H9 (cell line): ENCODE measurements at regions not wholly inside any gene's neighbourhood (a gene's known extent, or its start where the extent isn't known, plus 50 kb on each side); places are given as distances from the start of the nearest gene placed in this dataset.

Experiments
- DNase-seq: peaks from one replicate; pipeline ENCODE4 v3.0.0-alpha.2; 2017
- H2AFZ ChIP-seq: one replicate; pipeline ENCODE4 v1.6.1; 2013; ENCODE audit warnings: mild to moderate bottlenecking, low read length, control low read depth, moderate library complexity
- H2AK5ac ChIP-seq: 2 replicates; pipeline ENCODE4 v1.6.1; 2013; ENCODE audit warnings: low read length, control low read depth, mixed read lengths; ENCODE audit not compliant: insufficient read length
- H2BK120ac ChIP-seq: one replicate; pipeline ENCODE4 v1.6.1; 2013; ENCODE audit warnings: low read depth, mild to moderate bottlenecking, low read length, control low read depth, inconsistent platforms; ENCODE audit not compliant: poor library complexity, severe bottlenecking
- H2BK12ac ChIP-seq: 2 replicates; pipeline ENCODE4 v1.6.1; 2013; ENCODE audit warnings: low read length, control low read depth, mixed read lengths, low read depth; ENCODE audit not compliant: insufficient read length
- H2BK15ac ChIP-seq: 2 replicates; pipeline ENCODE4 v1.6.1; 2013; ENCODE audit warnings: low read depth, low read length, control low read depth
- H2BK20ac ChIP-seq: one replicate; pipeline ENCODE4 v1.6.1; 2013; ENCODE audit warnings: low read depth, mild to moderate bottlenecking, low read length, control low read depth, inconsistent platforms; ENCODE audit not compliant: poor library complexity, severe bottlenecking
- H2BK5ac ChIP-seq: 2 replicates; pipeline ENCODE4 v1.6.1; 2013; ENCODE audit warnings: low read length, control low read depth, mixed read lengths; ENCODE audit not compliant: insufficient read length
- H3K14ac ChIP-seq: 2 replicates; pipeline ENCODE4 v1.6.1; 2013; ENCODE audit warnings: low read length, control low read depth; ENCODE audit not compliant: insufficient read depth
- H3K18ac ChIP-seq: 2 replicates; pipeline ENCODE4 v1.6.1; 2013; ENCODE audit warnings: low read depth, mild to moderate bottlenecking, mixed read lengths, low read length, control low read depth; ENCODE audit not compliant: insufficient read length
- H3K23ac ChIP-seq: 2 replicates; pipeline ENCODE4 v1.6.1; 2013; ENCODE audit warnings: low read length, control low read depth, mixed read lengths, low read depth; ENCODE audit not compliant: insufficient read length
- H3K23me2 ChIP-seq: 2 replicates; pipeline ENCODE4 v1.6.1; 2013; ENCODE audit warnings: low read depth, mild to moderate bottlenecking, mixed read lengths, low read length, control low read depth; ENCODE audit not compliant: insufficient read length, poor library complexity, severe bottlenecking
- H3K27ac ChIP-seq: 2 replicates; pipeline ENCODE4 v1.5.1; 2013; ENCODE audit warnings: low read length, control low read depth, mixed read lengths, low read depth; ENCODE audit not compliant: insufficient read length
- H3K27me3 ChIP-seq: 2 replicates; pipeline ENCODE4 v1.6.1; 2013; ENCODE audit warnings: low read length, control low read depth, inconsistent platforms; ENCODE audit not compliant: insufficient read depth
- H3K4ac ChIP-seq: 2 replicates; pipeline ENCODE4 v1.6.1; 2013; ENCODE audit warnings: low read depth, mild to moderate bottlenecking, control low read depth, inconsistent platforms, low read length, moderate library complexity
- H3K4me1 ChIP-seq: 2 replicates; pipeline ENCODE4 v1.6.1; 2013; ENCODE audit warnings: low read length, control low read depth, inconsistent platforms; ENCODE audit not compliant: insufficient read depth
- H3K4me2 ChIP-seq: 2 replicates; pipeline ENCODE4 v1.6.1; 2013; ENCODE audit warnings: low read length, control low read depth, mixed read lengths; ENCODE audit not compliant: insufficient read length, insufficient read depth
- H3K56ac ChIP-seq: 2 replicates; pipeline ENCODE4 v1.6.1; 2013; ENCODE audit warnings: low read depth, mild to moderate bottlenecking, mixed read lengths, low read length, control low read depth; ENCODE audit not compliant: insufficient read length
- H3K79me1 ChIP-seq: 2 replicates; pipeline ENCODE4 v1.6.1; 2013; ENCODE audit warnings: low read depth, mild to moderate bottlenecking, moderate library complexity, low read length, control low read depth, inconsistent platforms; ENCODE audit not compliant: insufficient read depth, poor library complexity, severe bottlenecking
- H3K79me2 ChIP-seq: 2 replicates; pipeline ENCODE4 v1.6.1; 2013; ENCODE audit warnings: low read length, control low read depth, inconsistent platforms; ENCODE audit not compliant: insufficient read depth
- H3K9ac ChIP-seq: 2 replicates; pipeline ENCODE4 v1.6.1; 2013; ENCODE audit warnings: low read length, control low read depth, mixed read lengths; ENCODE audit not compliant: insufficient read length; ENCODE audit errors: extremely low read depth
- H3K9me3 ChIP-seq: one replicate; pipeline ENCODE4 v1.6.1; 2013; ENCODE audit warnings: low read depth, low read length, inconsistent platforms; ENCODE audit not compliant: control insufficient read depth
- H3T11ph ChIP-seq: one replicate; pipeline ENCODE4 v1.6.1; 2013; ENCODE audit warnings: mild to moderate bottlenecking, low read length, control low read depth, inconsistent platforms
- H4K20me1 ChIP-seq: one replicate; pipeline ENCODE4 v1.6.1; 2013; ENCODE audit not compliant: control insufficient read depth, insufficient read length, insufficient read depth
- H4K5ac ChIP-seq: 2 replicates; pipeline ENCODE4 v1.6.1; 2013; ENCODE audit warnings: low read depth, mild to moderate bottlenecking, mixed read lengths, low read length, control low read depth; ENCODE audit not compliant: insufficient read length
- H4K8ac ChIP-seq: replicated peaks from 2 replicates; pipeline ENCODE4 v1.6.1; 2013; ENCODE audit warnings: low read length, control low read depth, mixed read lengths, low read depth; ENCODE audit not compliant: insufficient read length
- H4K91ac ChIP-seq: 2 replicates; pipeline ENCODE4 v1.6.1; 2013; ENCODE audit warnings: low read depth, mild to moderate bottlenecking, moderate library complexity, mixed read lengths, low read length, control low read depth; ENCODE audit not compliant: insufficient read length
- H3K27ac Mint-ChIP-seq, 3 experiments: 2 replicates in 2 of 3; 3 replicates in 1 of 3; pipeline ENCODE4 v1.8.0; 2020 to 2021; ENCODE audit warnings: mixed read lengths in 3 of 3, mild to moderate bottlenecking in 1 of 3, moderate library complexity in 1 of 3
- H3K27me3 Mint-ChIP-seq: 2 replicates; pipeline ENCODE4 v1.8.0; 2021; ENCODE audit warnings: low read depth, mild to moderate bottlenecking, moderate library complexity, mixed read lengths
- H3K36me3 Mint-ChIP-seq, 3 experiments: 2 replicates in 2 of 3; 3 replicates in 1 of 3; pipeline ENCODE4 v1.8.0; 2020 to 2021; ENCODE audit warnings: low read depth in 3 of 3, mixed read lengths in 3 of 3; ENCODE audit not compliant: insufficient read depth in 1 of 3
- H3K4me1 Mint-ChIP-seq, 2 experiments: 2 replicates each; pipeline ENCODE4 v1.8.0; 2020; ENCODE audit warnings: mixed read lengths in 2 of 2
- H3K4me3 Mint-ChIP-seq, 2 experiments: 2 replicates in 1 of 2; 3 replicates in 1 of 2; pipeline ENCODE4 v1.8.0; 2020 to 2021; ENCODE audit warnings: mild to moderate bottlenecking in 2 of 2, mixed read lengths in 2 of 2, moderate library complexity in 1 of 2
- H3K9me3 Mint-ChIP-seq, 2 experiments: 2 replicates in 1 of 2; 3 replicates in 1 of 2; pipeline ENCODE4 v1.8.0; 2020; ENCODE audit warnings: mild to moderate bottlenecking in 2 of 2, mixed read lengths in 2 of 2, moderate library complexity in 1 of 2
- WGBS: extraction: QIAGEN DNeasy Blood & Tissue Kit; methylation state at CpG from one replicate; pipeline ENCODE4 v1.1.7; 2013; ENCODE audit warnings: missing lambda C conversion rate, low lambda C conversion rate, mixed read lengths; ENCODE audit not compliant: insufficient read length; ENCODE audit errors: extremely low coverage; 5-methylcytosine and 5-hydroxymethylcytosine counted together
- TF ChIP-seq, protein P1 (sequence below): fragments of 200-600 bp; sonication (generic); conservative IDR thresholded peaks from 3 replicates; pipeline ENCODE4 v1.8.0; 2021; ENCODE audit warnings: antibody characterized with exemption, mild to moderate bottlenecking

DNA sequence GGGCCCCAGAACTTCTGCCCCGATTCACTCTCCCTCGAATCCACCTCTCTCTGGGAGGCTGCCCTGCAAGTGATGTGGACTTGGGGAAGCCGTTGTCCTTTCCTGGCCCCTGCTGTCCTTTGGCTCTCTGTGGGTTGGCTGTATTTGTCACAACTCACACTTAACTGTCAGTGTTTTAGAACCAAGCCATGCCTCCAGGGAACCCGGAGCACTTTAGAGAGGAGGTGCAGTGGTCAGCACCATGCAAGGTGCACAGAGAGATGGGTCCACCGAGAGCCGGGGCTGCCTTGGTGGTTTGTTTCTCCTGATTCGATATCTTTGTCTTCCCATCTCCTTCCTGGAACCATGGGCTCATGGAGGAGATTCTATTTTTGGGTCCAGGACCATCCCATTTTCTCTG, 129.5 kb upstream of the RTL1 start:
- Mint-ChIP-seq H3K27ac (no peak overlapping the region), H3K9me3 (peaks cover 6 to 9% of the 10 kb centered on the region in 2 experiments; a peak in 4 of 5 replicates), H3K27me3 (peaks cover 2% of the 10 kb centered on the region), H3K36me3 (peaks cover 3 to 4% (median 4%) of the 10 kb centered on the region in 3 experiments; a peak in 5 of 7 replicates), H3K4me1 (no peaks in the 10 kb centered on the region), H3K4me3 (no peak overlapping the region)
- no peak overlapping the region for H3K56ac ChIP-seq
- no peak overlapping the region for H3K27ac ChIP-seq
- H2AK5ac ChIP-seq = no peak overlapping the region
- H3T11ph ChIP-seq = no peak overlapping the region
- no peak overlapping the region for H2BK5ac ChIP-seq
- H3K4me1 ChIP-seq = no peaks in the 10 kb centered on the region
- H3K79me1 ChIP-seq = no peaks in the 10 kb centered on the region
- H4K20me1 ChIP-seq = no peaks in the 10 kb centered on the region
- TF ChIP-seq, protein P1, sequence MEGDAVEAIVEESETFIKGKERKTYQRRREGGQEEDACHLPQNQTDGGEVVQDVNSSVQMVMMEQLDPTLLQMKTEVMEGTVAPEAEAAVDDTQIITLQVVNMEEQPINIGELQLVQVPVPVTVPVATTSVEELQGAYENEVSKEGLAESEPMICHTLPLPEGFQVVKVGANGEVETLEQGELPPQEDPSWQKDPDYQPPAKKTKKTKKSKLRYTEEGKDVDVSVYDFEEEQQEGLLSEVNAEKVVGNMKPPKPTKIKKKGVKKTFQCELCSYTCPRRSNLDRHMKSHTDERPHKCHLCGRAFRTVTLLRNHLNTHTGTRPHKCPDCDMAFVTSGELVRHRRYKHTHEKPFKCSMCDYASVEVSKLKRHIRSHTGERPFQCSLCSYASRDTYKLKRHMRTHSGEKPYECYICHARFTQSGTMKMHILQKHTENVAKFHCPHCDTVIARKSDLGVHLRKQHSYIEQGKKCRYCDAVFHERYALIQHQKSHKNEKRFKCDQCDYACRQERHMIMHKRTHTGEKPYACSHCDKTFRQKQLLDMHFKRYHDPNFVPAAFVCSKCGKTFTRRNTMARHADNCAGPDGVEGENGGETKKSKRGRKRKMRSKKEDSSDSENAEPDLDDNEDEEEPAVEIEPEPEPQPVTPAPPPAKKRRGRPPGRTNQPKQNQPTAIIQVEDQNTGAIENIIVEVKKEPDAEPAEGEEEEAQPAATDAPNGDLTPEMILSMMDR = no peak
- H2BK12ac ChIP-seq = no peak overlapping the region
- H4K8ac ChIP-seq = no peak overlapping the region
- no CpG with 5 or more reads among the region's 7 CpGs for WGBS
- H2AFZ ChIP-seq = no peak overlapping the region
- H4K5ac ChIP-seq = no peak overlapping the region
- H3K23me2 ChIP-seq = no peaks in the 10 kb centered on the region
- H2BK120ac ChIP-seq = no peak overlapping the region
- H2BK15ac ChIP-seq = no peak overlapping the region
- no peak overlapping the region for H3K9ac ChIP-seq
- no peak overlapping the region for H3K18ac ChIP-seq
- H3K4ac ChIP-seq = no peak overlapping the region
- DNase-seq = no peak
- H3K4me2 ChIP-seq = no peak overlapping the region
- H4K91ac ChIP-seq = no peak overlapping the region
- H3K9me3 ChIP-seq = no peaks in the 10 kb centered on the region
- no peak overlapping the region for H3K14ac ChIP-seq
- no peak overlapping the region for H2BK20ac ChIP-seq
- H3K79me2 ChIP-seq = no peaks in the 10 kb centered on the region
- H3K27me3 ChIP-seq = no peaks in the 10 kb centered on the region
- no peak overlapping the region for H3K23ac ChIP-seq
